GM08714 (cell line): ENCODE measurements at regions not wholly inside any gene's neighbourhood (a gene's known extent, or its start where the extent isn't known, plus 50 kb on each side); places are given as distances from the start of the nearest gene placed in this dataset.
"Not testable (repeated sequence)": the region's sequence is repeated elsewhere in the genome, so short reads cannot be mapped to it uniquely, and the experiment has no call there.

Experiments used
- H3K4me3 ChIP-seq: fragments of 200-500 bp; sonication (Bioruptor generic); 2 replicates; pipeline ENCODE4 v1.5.1; 2014; ENCODE audit warnings: mild to moderate bottlenecking, low read length, inconsistent platforms
- ZNF274 ChIP-seq: IDR thresholded peaks from 2 replicates; pipeline ENCODE4 v1.6.1; 2012; ENCODE audit warnings: mild to moderate bottlenecking, low read depth, low read length

DNA sequence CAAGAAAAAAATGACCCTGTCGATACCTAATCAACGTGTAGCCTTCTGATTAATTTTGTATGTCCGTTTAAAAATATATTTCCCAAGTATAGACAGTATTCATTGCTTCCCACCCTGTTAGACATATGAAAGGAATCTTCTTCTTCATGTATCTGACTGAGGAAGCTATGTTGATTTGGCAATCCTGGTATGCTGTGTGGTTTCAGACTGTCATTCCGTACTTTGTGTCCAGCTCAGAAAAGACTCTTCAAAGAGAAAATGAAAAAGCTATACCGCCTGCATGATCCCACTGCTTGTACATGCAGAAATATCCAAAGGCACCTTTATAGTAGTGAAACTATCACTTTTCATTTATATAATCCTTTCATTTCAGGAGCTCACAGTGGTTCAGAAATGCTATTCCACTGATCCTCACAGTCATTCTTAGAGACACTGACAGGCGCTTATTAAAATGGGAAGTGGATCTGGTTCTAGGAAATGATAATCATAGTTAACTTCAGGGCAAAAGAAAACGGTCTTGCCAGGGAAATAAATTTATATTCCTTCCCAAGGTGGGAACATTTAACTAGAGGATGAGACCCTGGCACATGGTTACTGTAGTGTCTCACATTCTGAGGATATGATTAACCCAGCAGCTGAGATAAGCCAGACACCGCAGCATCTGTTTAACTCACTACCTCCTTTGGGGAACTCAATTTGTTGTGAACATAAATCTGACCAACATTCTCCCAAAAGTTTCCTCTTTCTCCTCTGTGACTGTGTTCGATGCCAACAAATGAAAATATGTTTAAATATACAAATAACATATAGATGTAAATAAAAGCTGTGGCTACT is 599.2 kb upstream of the LUZP2 start:
- H3K4me3 ChIP-seq: no peak overlapping the region
- no peak for TF ChIP-seq ZNF274

DNA sequence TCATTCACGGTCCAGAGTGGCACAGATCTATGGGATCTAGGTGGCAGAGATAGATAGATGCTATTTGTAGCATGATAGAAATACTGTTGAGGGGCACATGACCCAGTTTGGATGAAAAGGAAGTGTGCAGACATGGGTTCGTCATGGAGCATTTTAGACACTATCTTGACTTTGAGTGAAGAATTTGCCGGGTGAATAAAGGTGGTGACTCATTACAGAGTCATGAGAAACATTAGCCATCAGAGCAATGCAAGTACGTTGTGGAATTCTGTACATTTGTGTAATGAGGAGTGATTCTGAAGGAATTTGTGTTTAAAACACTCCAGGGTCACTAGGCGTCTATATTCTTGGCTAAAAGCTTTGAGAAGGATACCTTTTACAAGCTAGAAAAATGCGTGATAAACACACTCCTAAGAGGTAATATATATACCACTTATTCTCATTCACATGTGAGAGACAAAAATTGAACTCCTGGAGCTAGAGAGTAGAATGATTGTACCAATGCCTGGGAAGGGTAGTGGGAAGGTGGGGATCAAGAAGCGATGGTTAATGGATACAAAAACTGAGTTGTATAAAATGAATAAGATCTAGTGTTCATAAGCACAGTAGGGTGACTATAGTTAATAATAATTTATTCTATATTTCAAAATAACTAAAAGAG is 593.7 kb upstream of the LUZP2 start:
- H3K4me3 ChIP-seq: no peak overlapping the region
- no peak for TF ChIP-seq ZNF274

DNA sequence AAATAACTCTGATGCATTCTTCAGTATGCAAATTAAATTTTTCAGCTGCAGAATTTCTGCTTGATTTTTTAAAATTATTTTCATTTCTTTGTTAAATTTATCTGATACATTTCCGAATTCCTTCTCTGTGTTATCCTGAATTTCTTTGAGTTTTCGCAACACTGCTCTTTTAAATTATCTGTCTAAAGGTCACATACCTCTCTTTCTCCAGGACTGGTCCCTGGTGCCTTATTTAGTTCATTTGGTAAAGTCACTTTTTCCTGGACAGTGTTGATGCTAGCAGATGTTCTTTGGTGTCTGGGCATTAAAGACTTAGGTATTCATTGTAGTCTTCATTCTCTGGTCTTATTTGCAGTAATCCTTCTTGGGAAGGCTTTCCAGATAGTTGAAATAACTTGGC is 577.4 kb upstream of the LUZP2 start:
- TF ChIP-seq ZNF274: no peak
- H3K4me3 ChIP-seq: no peak overlapping the region

DNA sequence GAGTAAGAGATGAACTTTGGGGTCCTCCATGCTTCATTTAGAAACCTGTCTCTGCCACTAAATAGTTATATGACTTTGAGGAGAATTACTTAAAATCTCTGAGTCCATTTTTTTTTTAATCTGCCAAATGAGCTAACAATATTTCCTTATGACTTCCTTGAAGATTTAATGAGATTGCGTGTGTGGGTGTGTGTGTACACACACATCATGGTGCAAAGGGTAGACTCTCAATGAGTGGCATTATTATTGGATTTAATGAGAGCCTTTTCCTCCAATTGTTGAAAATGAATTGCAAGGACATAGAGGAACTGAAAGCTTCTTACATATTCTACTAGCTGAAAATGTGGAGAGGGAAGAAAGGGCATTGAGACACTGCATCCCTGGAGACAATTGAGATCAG is 573.5 kb upstream of the LUZP2 start:
- H3K4me3 ChIP-seq: no peak overlapping the region
- no peak for TF ChIP-seq ZNF274

DNA sequence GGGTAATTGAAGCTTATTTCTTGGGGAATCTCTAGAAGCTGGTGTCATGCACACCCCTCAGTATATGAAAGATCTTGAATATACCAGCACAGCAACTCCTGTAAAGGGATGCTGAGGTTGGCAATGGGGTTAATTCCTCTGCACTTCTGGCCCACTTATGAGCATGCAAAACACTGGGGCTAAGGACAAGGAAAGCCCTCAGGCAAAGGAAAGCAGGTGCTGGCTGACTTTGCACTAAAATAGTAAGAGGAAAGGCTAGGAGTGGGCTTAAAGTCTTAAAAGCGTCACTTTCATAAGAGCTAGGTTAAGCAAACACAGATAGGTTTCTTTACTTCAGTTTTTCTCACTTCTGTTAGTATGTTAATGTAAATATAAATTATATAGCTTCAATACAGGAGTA is 572.6 kb upstream of the LUZP2 start:
- no peak for TF ChIP-seq ZNF274
- H3K4me3 ChIP-seq: no peak overlapping the region

DNA sequence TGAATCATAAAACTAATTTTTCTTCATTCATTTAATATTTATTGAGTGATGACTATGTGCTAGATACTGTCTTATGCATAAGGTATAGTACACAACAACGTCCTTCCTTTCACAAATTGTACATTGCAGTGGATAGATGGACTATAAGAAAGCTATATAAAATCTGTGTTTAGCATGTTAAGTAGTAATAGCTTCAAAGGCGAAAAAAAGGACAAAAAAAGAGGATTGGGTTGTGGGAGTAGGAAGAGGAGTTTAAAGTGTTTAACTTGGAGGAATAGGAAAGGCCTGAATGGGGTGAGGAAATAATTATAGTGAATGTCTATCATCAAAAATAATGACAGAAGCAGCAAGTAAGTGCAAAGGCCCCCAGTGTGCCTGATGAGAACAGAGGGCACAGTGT is 565.4 kb upstream of the LUZP2 start:
- no peak overlapping the region for H3K4me3 ChIP-seq
- TF ChIP-seq ZNF274: no peak

DNA sequence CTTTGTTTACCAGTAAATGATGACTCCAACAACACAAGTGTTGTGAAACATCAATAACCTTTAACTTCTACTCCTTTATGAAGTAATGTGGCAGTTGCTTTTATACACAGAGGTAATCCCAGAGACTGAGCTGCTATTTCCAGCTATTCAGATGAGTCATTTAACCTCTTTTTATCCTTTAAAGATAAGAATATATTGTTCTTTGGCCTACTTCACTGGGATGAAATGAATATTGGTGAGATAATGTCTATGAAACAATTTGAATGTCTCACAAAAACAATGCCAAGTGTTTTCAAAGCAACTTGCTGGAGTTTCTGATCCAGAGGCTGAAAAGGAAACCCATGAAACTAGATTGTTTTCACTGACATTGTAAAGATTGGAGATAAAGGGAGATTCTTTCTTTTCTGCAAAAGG is 564.4 kb upstream of the LUZP2 start:
- no peak for TF ChIP-seq ZNF274
- no peak overlapping the region for H3K4me3 ChIP-seq

DNA sequence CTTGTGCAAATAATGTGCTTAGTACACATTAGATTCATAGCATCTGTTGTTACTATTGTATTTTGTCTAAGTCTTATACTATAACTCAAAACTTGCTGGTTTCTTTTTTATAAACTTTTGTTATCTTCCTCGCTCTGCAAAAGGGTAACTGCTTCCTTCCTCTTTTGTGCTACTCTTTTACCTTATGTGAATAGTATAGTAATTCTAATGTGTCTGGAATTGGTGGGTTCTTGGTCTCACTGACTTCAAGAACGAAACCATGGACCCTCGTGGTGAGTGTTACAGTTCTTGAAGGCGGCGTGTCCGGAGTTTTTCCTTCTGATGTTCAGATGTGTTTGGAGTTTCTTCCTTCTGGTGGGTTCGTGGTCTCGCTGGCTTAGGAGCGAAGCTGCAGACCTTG is 563.1 kb upstream of the LUZP2 start:
- TF ChIP-seq ZNF274: no peak
- H3K4me3 ChIP-seq: no peak overlapping the region

DNA sequence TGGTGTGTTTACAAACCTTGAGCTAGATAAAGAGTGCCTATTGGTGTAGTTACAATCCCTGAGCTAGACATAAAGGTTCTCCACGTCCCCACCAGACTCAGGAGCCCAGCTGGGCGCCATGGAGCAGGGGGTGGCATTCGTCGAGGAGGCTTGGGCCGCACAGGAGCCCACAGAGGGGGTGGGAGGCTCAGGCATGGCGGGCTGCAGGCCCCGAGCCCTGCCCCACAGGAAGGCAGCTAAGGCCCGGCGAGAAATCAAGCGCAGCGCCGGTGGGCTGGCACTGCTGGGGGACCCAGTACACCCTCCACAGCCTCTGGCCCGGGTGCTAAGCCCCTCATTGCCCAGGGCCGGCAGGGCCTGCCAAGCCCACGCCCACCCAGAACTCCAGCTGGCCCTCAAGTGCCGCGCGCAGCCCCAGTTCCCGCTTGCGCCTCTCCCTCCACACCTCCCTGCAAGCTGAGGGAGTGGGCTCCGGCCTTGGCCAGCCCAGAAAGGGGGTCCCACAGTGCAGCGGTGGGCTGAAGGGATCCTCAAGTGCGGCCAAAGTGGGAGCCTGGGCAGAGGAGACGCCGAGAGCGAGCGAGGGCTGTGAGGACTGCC is 562.1 kb upstream of the LUZP2 start:
- H3K4me3 ChIP-seq: not testable (repeated sequence)

DNA sequence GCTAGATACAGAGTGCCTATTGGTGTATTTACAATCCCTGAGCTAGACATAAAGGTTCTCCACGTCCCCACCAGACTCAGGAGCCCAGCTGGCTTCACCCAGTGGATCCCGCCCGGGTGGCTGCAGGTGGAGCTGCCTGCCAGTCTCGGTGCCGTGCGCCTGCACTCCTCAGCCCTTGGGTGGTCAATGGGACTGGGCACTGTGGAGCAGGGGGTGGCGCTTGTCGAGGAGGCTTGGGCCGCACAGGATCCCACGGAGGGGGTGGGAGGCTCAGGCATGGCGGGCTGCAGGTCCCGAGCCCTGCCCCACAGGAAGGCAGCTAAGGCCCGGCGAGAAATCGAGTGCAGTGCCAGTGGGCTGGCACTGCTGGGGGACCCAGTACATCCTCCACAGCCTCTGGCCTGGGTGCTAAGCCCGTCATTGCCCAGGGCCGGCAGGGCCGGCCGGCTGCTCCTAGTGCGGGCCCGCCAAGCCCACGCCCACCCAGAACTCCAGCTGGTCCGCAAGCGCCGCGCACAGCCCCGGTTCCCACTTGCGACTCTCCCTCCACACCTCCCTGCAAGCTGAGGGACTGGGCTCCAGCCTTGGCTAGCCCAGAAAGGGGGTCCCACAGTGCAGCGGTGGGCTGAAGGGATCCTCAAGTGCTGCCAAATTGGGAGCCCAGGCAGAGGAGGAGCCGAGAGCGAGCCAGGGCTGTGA is 554.6 kb upstream of the LUZP2 start:
- H3K4me3 ChIP-seq: not testable (repeated sequence)

DNA sequence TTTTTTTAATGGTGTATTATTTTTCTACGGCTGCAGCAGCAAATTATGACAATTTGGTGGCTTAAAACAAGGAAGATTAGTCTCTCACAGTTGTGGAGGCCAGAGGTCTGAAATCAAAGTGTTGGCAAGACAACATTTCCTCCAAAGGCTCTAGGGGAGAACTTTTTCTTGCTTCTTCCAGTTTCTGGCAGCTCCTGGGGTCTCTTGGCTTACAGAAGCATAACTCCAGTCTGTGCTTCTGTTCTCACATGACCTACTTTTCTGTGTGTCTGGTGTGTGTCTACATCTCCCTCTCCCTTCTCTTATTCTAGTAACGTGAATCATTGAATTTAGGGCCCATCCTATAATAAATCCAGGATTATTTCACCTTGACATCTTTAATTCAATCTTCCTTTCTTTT is 551.9 kb upstream of the LUZP2 start:
- no peak for TF ChIP-seq ZNF274

DNA sequence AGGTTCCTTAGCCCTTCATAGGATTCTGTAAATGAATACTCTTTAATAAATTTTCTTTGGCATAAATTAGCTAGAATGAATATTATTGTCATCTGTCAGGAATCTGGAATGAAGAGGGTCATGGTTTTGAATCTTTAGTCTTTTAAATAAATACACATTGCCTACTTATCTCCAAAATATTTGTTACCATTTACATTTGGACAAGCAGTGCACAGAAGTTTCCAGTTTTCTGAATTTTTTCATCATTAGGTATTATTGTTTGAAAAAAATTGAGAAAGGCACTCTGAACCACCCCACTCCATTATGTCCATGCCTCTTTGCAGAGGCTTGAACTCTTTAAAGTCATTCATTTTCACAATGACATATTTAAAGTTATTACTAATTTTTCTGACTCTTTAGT is 549.0 kb upstream of the LUZP2 start:
- TF ChIP-seq ZNF274: no peak
- no peak overlapping the region for H3K4me3 ChIP-seq

More for the DNA sequence above, 551.9 kb upstream of the LUZP2 start:
- no peak overlapping the region for H3K4me3 ChIP-seq

DNA sequence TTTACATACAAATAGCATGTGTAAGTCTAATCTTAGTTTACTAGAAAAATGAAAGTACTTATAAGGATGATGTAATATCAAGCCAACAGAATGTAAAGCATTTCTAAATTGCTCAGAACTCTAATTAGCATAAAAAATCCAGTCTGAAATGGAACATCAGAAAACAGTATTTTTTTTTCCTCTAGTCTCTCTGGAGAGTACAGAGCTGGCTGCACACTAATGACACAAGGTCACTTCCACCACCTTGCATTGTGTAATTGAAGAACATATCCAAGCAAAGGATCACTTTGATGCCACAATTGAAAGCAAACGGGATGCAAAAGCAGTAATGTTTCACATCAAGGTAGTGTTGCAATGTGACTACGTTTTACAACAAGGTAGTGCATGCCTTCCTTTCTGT is 548.0 kb upstream of the LUZP2 start:
- no peak for TF ChIP-seq ZNF274

DNA sequence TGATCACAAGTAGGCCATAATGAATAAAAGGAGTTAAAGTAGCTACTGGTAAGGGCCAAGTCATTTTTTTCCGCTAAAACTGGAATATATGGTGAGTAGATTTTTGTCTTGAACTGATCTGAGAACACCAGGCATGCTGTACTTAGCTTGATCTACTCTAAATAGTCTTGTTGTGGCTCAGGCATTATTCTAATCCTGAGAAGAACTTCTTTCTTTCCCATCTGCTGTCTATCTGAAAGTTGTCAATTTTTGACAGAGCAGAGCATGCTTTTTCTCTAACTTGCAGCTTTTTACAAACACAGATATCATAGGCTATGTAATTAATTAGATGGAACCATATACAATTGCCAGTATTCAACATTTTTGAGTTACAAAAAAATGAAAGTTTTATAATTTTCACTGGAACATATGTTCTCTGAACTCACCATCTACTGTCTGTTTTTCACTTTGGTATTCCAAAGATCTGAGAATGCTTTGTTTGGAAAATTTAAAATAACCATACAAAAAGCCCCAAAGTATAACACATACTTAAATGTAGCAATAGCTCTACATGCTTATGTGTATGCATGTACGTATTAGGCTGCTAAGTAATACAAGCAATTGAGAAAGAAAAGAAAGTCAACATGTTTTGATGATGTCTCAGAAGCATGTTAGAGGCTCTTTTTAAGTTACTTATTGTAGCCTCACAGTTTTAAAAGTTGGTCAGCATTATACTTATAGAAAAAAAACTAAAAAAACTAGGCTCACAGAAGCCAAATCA is 542.7 kb upstream of the LUZP2 start:
- no peak for TF ChIP-seq ZNF274
- no peak overlapping the region for H3K4me3 ChIP-seq

More for the DNA sequence above, 548.0 kb upstream of the LUZP2 start:
- no peak overlapping the region for H3K4me3 ChIP-seq
